ENCODE measurements at regions not wholly inside any gene's neighbourhood (a gene's known extent, or its start where the extent isn't known, plus 50 kb on each side); places are given as distances from the start of the nearest gene placed in this dataset.

DNA sequence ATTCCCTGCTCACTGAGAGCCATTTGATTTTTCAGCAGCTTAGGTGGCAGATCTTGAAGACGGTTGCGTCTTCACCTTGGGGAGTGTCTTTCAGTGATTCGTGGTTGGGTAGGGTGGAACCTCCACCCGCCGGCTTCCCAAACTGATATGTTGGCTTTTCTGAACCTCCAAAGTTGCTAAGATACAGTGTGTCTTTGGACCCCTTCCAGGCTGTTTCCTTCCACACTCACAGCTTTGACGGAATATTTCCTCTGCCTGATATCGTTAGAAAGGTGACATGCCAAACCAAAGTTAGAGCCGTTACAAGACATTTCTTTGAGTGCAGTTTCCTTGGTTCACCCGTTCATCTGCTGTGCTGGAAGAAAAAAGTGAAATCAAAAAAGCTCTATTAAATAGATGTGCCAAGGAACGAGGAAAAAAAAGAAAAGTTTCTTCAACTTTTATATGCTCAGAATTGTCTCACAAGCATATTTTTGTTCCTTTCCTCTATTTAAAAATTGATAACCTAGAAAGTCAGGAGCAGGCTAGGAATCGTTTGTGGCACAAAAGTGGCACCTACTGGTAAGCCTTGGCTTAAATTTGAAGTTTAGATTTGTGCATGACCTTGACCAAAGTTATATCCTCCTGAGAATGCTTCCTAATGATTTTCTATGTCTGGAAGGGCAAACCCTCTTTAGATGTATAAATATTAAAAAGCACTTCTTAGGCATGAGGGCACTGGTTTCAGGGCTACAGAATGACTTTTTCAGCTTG lies 270.7 kb upstream of the WWC1 start:
- DNase-seq (ENCODE audit: low read depth in 1 of 2, low spot score in 1 of 2): no peak

DNA sequence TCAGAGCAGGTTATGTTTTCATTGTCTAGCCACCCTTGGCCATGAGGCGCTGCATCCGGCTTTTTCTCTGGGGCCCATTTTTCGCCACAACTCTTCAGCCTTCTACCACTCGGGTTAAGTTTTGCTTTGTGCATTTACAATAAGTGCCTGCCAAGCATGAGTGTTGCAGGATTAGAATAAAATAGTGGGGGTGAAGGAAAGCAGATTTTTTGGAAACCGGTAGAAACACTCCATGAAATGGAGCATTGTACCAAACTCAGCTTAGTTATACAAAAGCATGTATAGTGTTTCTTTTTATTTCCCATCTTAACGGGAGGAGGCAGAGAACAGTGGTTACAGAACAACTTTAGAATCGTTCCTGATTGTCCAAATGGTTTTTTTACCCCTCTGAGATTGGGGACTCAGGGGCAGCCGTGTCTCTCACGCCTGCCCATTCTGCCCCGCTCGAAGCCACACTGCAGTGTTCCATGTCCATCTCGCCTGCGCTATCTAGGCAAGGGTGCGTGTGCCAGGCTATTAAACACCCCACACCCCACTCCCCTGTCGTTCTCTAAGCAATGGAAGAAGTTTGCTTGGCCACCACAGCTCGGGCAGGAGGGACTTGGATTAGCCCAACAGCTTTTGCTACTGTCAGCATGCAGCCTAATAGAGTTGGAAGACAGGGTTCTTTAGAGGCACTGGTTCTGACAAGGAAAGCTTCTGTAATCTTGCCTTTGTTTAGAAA lies 268.8 kb upstream of the WWC1 start:
- DNase-seq (ENCODE audit: low read depth in 1 of 2, low spot score in 1 of 2): no peak

DNA sequence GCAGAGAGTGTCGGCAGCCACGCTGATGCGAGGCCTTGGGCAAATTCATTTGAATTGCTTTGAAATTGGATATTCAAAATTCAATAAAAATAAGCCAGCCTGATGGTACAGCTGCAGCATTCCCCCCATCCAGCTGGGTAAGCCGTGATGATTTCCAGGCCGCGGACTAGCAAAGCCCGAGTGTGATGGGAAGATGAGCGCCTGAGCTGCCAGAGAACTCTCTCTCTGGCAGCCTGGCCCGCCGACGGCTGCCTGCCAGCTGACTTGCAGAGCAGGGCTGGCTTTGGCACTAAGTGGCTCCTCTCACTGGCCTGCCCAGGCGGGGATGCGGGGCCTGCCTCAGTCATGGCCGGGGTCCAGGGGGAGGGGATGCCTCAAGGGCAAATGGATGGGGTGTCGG lies 268.3 kb upstream of the WWC1 start:
- DNase-seq (ENCODE audit: low read depth in 1 of 2, low spot score in 1 of 2): no peak

DNA sequence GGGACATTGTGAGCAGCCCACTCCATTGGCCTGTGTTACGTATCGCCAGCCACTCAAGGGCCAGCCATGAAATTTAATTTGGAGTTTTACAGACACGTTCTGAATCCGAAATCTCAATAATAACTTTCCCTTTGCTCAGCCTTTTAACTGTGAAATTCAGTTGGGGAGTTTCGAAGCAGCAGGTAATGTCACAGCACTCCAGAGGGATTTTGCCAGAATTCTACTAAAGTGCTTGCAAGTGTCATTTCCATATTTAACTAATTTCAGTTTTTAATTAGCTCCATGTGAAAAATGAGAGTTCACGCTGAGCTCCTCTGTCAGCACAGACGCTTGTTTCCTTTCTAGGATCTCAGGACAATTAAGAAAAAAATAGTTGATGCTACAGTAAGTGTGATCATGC lies 267.1 kb upstream of the WWC1 start:
- no peak for DNase-seq (ENCODE audit: low read depth in 1 of 2, low spot score in 1 of 2)

DNA sequence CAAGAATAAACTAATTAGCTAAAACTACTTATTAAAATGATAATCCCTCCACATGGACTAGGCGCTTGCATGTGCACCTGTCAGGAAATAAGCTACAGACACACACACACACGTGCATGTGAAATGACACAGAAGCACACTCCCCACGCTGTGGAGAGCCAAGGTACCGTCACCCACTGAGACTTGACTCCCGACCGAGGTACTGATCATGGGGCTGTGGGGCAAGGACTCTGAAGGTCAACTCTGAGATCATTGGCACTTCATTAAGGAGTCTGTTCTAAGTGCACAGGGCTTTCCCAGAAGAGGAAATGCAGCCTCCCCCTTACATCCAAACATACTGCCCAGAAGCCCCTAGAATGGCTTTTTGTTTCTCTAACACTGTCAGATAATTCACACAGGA lies 264.4 kb upstream of the WWC1 start:
- DNase-seq (ENCODE audit: low read depth in 1 of 2, low spot score in 1 of 2): no peak

DNA sequence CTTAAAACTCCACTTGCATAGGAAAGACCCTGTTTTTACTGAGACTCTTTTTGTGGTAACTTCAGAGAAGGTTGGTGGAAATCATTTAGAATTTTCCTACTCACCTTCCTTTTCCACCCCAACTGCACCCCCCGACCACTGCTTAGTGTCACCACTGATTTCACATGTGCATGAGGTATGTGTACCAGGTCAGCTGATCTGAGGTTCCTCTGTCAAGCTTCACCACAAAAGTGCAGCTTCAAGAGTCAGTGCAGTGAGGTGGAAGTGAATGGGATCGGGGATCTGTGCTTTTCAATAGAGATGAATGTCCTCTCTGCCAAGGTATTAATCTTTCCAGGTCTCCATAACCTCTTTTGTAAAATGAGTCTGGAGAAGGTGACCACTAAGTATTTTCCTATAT lies 260.5 kb upstream of the WWC1 start:
- DNase-seq (ENCODE audit: low read depth in 1 of 2, low spot score in 1 of 2): no peak

DNA sequence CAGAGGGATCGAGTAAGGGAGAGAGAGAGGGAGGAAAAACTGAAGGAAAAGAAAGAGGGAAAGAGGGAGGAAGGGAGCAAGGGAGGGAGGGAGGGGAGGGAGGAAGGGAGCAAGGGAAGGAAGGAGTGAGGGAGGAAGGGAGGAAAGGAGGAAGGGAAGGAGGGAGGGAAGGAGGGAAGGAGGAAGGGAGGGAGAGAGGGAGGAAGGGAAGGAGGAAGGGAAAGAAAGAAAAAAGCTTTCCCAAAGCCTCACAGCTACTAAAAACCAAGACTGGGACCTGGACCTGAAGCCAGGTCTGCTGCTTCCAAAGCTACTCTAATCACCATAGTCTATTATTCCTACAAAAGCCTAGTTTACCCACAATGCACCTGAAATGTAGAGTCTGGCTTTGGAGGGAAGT lies 259.8 kb upstream of the WWC1 start:
- DNase-seq (ENCODE audit: low read depth in 1 of 2, low spot score in 1 of 2): no peak

DNA sequence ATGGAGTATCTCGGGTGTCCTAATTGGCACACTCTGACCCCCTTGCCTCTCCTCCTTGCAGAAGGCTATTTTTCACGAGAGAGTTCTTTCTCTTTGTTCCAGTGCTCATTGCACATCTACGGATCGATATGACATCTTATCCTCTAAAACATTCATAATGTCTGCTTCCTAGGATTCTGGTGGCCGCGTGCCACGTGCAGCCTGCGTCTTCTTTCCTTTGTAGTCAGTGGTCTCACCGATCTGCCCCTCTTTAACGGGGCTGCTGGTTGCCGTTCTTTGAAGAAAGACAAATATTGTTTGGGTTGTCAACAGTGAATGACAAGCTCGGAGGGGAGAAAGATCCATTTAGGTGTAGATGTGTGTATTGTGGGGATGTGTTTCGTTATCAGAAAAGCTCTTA lies 252.4 kb upstream of the WWC1 start:
- no peak for DNase-seq (ENCODE audit: low read depth in 1 of 2, low spot score in 1 of 2)

DNA sequence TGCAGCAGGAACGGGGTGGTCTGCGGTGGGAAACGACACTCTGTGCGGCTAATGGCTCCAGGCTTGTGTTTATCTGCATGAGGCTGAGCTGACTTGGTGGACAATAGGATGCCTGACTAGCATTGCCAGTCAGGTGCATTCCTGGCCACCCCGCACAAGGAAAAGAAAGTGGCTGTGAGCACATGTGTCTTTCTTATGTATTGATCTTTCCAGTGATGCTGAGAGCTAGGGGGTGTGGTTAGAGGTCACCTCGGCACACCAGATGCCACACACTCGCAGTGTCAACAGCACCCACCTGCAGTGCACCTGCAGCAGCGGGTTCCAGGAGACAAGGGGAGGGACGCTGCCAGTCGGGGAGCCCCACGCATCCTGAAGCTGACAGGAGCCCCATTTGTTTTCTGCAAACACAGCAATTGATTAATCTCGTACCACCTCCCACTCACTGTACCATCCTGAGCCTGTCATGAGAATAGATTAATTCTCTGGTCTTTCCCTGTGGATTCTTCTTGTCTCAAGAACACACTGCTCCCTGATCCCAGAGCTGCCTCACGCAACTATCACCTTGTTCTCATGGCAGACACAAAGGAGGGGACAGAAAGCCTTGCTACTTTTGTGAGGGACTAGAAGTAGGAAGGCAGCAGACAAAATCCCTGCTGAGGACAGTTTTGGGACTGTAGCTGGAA lies 251.7 kb upstream of the WWC1 start:
- no peak for DNase-seq (ENCODE audit: low read depth in 1 of 2, low spot score in 1 of 2)

DNA sequence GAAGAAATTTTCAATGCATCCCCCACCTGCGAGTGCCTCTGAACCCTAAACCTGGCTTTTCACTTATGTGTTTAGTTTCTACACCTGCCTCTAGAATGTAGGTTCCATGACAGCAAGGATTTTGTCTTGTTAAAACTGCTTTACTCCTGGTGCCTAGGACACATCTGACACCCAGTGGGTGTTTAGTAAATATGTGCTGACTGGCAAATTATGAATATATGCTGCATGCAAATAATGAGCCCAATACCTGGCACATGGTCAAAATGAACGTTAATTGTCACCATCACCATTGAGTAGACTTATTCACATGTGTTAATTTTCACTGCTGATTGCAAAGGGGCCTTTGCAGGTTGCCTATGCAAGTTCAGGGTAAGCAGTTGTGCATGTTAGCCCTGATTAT lies 249.9 kb upstream of the WWC1 start:
- no peak for DNase-seq (ENCODE audit: low read depth in 1 of 2, low spot score in 1 of 2)

DNA sequence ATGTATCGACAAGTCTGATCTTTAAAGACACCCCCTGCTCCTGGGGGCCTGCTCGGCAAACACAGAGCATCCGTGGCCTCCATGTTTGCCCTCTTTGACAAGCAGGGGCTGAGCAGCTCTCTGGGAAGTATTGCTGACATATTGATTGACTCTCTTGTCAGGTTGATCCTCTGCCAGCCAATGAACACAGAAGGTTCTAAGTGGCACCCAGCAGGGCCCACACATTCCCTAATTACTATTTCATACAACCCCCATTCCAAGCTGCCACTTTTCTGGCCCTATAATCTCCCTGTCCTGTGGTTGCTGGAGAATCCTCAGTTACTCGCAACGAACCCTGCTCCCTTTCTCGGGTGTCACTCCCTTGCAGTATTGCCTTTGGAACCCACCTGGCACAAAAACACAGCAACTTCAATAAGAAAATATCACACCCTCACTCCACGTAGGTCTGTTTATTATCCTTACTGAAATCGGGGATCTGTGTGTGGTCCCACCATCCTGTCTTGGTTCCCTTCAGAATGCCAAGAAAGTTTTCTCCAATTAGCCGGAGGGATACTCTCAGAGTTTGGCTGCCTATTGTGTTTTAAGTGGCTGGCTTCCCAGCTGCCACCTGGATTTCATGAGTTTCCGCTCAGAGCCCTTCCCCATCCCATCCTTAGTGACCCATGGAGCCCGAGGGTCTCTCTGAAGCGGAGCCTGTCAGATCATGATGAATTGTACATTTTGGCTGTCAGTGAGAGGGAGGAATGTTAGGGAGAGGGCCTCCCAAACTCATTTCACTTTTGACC lies 249.0 kb upstream of the WWC1 start:
- DNase-seq (ENCODE audit: low read depth in 1 of 2, low spot score in 1 of 2): no peak

DNA sequence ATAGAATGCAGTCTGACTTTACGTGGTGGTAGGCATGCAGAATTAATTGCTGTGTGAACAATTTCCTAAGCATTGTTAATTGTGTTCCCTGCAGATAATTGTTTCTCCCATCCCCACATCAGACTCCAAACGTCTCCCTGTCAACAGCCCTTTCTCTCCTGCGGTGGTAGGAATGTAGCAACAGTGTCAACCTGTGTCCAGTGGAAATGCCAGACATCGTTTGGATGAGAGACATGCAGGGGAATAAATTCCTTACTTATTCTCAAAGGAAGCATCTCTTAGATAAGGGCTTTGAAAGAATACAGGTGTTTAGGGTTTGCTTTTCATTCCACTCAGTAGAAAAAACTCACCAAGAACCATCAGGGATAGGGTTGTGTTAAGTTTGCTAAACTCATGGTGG lies 245.3 kb upstream of the WWC1 start:
- no peak for DNase-seq (ENCODE audit: low read depth in 1 of 2, low spot score in 1 of 2)

DNA sequence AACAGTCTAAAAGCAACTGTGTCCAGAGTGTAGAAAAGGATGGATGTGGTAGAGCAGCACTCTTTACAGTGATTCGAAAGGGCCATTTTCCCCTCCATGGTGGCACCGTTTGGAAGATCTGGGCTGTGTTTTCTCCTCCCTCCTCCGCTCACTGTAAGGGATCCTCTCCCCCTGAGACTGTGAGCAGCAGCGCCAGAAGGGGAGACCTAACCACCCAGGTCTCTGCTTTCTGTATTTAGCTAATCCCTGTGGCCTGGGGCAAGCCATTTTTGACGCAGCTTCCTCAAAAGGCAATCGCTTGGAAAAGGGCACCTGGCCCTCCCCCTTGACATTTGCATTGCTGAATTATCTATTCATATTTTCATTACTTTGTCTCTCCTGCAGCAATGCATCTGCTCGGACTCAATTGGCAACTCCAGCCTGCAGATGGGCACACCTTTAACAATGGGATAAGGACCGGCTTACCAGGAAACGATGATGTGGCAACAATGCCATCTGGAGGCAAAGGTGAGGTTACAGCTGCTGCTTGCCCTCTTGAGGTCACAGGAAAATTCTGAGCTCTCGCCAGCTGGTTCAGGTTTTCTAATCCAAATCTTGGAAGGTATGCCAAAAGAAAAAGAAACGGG lies 244.3 kb upstream of the WWC1 start:
- no peak for DNase-seq (ENCODE audit: low read depth in 1 of 2, low spot score in 1 of 2)

DNA sequence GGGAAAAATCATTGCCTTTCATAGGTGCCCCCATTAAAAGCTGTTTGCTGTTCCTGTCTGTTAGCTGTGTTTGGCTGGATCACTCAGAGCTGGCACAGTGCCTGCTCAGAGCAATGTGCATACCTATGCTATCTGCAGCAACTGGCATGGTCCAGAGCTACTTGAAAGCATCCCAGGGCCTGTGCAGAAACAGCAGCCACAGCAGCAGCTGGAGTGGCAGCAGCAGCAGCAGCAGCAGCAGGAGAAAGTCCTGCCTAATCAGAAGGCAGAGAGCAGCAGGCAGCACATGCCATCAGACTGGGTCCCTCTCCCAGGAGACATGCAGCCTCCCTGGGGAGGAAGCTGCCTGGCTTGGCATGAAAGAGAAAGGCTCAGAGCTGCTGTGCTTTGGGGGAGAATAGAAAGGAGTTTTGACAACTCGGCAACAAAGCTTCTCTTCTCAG lies 243.8 kb upstream of the WWC1 start:
- DNase-seq (ENCODE audit: low read depth in 1 of 2, low spot score in 1 of 2): no peak

DNA sequence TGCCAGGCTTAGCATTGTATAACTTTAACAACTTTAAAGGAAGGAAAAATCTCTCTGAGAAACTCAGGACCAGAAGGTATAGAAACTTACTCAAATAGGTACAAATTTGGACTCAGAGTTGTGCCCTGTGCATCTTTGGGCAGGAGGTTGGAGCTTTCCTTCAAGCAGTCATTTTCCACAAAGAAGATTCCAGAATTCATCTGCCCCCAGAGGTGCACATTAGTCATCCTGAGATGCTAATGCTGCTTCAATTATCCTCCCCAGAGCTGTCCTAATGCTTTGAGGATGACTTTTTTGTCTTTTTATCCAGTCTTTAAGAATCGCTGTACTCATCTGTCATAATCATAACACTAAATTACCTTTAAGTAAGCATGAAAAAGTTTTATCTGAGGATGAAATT lies 243.0 kb upstream of the WWC1 start:
- DNase-seq (ENCODE audit: low read depth in 1 of 2, low spot score in 1 of 2): no peak

DNA sequence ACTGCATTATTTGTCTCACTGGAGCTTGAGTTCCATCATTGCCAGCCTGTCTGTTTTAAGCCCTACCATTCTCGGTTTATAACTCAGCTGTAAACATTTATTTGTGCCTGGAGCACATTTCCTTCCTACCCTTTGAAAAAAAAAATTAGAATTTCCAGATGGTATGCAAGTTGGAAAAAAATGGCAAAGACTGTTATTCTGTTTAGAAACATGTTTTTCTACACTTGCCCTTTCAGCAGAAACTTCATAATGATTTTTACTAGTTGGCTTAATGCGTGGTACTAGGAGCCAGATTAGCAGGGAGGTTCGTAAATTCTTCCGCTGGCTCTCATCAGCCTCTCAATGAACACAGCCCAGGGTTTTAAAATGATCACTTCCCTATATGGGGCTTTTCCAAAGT lies 238.8 kb upstream of the WWC1 start:
- no peak for DNase-seq (ENCODE audit: low read depth in 1 of 2, low spot score in 1 of 2)

DNA sequence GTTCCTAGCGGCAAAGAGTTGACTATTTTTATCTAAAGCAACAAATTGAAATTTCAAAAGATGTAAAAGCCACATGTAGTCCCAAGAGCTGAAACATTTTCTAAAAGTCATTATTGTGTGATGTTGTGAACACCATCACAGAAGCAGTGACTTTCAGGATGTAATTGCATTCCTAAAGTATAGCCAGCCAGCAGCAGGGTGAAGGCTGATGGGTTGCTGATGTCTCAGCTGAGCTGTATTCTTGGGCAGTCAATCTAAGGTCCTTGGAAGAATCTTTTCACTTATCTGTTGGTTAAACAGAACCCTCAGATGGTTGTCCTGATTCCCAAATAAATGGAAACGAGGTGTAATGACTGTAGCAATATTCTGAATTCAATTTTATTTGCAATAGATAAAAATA lies 237.4 kb upstream of the WWC1 start:
- no peak for DNase-seq (ENCODE audit: low read depth in 1 of 2, low spot score in 1 of 2)

DNA sequence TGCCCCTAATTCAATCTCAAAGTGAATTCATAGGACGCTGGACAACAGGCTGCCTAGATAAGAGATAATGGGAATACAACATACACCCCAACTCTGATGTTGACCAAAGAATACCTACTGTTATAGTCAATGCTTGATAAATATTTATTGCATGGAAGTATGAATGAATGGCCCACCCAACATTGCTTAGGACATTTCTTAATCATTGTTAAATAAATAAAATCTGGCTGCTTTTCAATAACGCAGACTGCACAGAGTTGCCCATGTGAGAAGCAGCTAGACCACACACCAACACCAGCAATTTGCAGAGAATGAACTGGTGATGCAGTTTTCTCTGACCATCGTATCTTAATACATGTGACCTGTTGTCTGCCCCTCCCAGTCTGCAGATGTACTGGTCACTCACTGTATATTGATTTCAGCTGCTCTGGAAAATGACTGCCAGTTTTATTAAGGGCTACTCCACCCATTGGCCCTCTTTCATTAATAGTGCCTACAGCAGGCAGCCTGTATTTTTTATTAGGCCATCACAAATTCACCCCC lies 236.2 kb upstream of the WWC1 start:
- DNase-seq (ENCODE audit: low read depth in 1 of 2, low spot score in 1 of 2): no peak

DNA sequence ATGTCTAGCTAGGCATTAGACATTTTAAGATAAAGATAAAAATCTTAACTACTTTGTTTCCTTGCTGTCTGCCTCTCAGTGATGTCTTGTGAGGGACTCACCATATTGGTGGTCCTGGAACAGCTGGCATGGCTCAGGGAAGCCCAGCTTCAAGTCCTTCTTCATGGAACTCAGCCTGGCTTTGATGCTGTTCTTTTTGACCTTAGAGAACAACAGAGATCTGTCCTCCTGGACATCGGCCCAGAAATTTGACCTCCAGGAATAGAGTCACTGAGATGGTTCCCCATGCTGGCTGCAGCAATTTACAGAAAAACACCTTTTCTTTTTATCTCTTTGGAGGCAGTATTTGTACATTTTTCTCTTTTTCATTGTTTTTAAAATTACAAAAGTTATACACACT lies 235.5 kb upstream of the WWC1 start:
- no peak for DNase-seq (ENCODE audit: low read depth in 1 of 2, low spot score in 1 of 2)

DNA sequence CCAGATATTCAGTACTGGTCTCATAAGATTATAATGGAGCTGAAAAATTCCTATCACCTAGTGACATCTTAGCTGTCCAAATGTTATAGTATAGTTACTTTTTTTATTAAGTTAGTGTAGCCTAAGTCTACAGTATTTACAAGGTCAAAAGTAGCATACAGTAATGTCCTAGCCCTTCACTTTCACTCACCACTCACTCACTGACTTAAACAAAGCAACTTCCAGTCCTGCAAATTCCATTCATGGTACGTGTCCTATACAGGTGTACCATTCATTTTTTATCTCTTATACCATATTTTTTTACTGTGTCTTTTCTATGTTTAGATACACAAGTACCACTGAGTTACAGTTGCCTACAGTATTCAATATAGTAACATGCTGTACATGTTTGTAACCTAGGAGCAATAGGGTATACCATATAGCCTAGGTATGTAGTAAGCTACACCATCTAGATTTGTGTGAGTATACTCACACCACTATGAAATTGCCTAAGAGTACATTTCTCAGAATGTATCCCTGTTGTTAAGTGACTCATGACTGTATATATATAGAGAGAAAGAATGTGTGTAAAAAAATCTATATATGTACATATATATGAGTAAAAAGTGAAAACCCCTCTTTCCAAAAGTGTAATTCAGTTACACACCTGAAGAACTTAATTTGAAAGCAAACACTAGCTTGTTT lies 234.8 kb upstream of the WWC1 start:
- DNase-seq (ENCODE audit: low read depth in 1 of 2, low spot score in 1 of 2): no peak
